Ramos (cell line): ENCODE measurements at regions not wholly inside any gene's neighbourhood (a gene's known extent, or its start where the extent isn't known, plus 50 kb on each side); places are given as distances from the start of the nearest gene placed in this dataset.

Source experiments
- in situ Hi-C: fragments of 300-500 bp; cut with MboI; formaldehyde crosslinking; loops from one replicate; pipeline ENCODE4 v1.14.3; 2022; ENCODE audit warnings: low sequenced_read_pairs; ENCODE audit not compliant: unreplicated experiment

- in situ Hi-C loops, result no loop called here
Measured at GRCh38 chr14:47993883-47994282, 318.5 kb upstream of the MDGA2 start.

DNA sequence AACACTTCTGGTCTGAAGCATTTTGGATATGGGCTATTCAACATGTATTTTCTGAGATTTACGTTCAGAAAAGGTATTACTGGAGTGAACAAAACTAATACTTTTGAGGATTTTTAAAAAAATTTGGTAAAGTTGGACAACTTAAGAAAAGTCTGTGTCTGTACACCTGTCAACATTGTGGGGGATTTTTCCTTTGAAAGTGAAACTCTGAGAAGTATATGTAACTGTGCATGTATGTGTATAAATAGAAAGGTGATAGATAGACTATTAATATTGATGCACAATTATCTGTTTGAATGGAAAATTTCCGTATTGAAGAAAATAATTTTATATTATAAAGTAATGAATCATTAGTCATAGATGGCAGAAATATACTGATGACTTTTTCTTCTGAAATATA lies 312.8 kb upstream of the MDGA2 start:
- in situ Hi-C loops, result no loop called here

GRCh38 chr14:47978871-47979270 lies 303.5 kb upstream of the MDGA2 start:
- in situ Hi-C loops, result no loop called here

GRCh38 chr14:47976139-47976538 lies 300.7 kb upstream of the MDGA2 start:
- in situ Hi-C loops, result no loop called here

DNA sequence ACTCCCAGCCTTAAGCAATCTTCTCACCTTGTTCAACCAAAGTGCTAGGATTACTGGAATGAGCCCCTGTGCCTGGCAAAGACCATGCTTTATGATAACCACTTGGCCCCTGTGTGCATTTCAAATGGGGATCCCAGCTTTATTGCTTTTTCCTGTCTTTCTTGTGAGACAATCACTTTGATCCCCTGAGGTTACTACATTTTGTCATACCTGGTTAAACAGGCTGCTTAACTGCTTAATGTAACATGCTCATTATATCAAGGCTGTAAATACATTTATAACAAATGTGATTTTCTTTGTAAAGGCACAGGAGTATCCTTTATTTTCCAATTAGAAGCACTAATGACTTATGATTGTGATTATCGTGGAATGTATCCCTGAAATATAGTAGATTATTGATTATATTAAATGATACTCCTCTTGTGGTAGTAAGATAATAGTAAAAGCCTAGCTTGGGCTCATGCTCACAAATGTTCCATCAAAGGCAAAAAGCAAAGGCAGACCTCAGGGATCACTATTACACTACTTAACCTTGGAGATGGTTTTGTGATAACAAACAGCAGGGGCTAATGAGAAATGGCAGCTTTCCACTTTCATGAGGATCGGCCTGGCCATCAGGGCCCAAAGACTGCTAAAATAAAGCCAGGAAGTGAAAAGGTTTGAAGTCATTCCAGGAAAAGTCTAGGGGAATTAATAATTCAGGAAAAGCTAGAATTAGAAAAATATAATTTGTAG lies 290.8 kb upstream of the MDGA2 start:
- in situ Hi-C loops, result no loop called here

GRCh38 chr14:47961634-47962033 lies 286.2 kb upstream of the MDGA2 start:
- in situ Hi-C loops, result no loop called here

DNA sequence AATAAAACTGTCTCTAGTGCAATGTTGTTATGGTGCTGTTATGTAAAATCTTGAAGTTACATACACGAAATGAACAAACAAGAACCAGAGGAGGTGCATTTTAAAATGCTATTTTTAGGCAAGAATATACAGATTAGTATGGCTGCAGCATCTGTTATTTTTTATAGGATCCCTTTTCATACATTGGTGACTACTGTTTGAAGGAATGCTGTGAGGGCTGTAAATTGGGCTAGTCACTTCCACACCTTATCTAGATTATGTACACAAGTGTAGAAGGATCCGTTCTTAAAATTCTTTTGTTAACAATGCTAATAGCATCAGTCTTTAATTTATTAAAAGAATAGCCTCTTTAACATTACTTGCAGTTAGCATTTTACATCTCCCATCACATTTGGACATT lies 284.3 kb upstream of the MDGA2 start:
- in situ Hi-C loops, result no loop called here

DNA sequence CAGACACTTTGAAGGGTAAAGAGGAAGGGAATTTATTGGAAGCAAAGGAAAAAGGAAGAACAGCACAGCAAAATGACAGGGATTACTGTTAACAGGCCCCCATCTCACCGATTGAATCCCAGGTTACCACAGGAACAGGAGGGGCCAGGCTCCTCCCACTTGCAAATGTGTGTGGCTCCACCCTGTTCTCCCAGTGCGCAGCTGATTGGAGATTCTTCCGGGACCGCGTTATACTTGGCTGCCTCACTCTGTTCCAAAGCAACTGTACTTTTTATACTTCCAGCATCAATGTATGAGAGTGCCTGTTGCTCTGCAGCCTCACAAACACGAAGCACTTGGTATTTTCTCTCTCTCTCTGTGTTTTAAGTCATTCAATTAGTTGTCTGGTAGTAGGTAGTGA lies 273.6 kb upstream of the MDGA2 start:
- in situ Hi-C loops, result no loop called here

- in situ Hi-C loops, result no loop called here
Measured at GRCh38 chr14:47935332-47935731, 259.9 kb upstream of the MDGA2 start.

GRCh38 chr14:47929334-47929733 lies 253.9 kb upstream of the MDGA2 start:
- in situ Hi-C loops, result no loop called here

DNA sequence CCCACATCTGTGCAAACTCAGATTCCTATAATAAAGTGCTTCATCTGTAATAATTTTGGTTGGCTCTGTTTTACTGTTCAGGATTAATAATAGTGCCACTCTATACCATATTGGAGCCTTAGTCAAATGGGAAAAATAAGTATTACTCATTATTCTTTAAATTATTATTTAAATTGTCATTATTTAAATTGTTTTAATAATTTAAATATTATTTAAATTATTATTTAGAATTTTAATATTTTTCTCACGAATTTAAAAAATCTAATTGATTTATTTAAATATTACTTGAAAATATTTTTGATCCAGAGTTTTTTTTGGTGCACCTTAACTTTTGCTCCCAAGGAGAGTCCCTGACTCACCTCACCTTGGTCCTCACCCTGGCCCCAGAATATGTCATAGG lies 245.7 kb upstream of the MDGA2 start:
- in situ Hi-C loops, result loop anchor here (25.0 kb wide), 2 partner anchors 466 to 1241 kb away; no protein-coding TSS in a partner anchor

GRCh38 chr14:47919997-47920396 lies 244.6 kb upstream of the MDGA2 start:
- in situ Hi-C loops, result loop anchor here (25.0 kb wide), 2 partner anchors 467 to 1242 kb away; no protein-coding TSS in a partner anchor

DNA sequence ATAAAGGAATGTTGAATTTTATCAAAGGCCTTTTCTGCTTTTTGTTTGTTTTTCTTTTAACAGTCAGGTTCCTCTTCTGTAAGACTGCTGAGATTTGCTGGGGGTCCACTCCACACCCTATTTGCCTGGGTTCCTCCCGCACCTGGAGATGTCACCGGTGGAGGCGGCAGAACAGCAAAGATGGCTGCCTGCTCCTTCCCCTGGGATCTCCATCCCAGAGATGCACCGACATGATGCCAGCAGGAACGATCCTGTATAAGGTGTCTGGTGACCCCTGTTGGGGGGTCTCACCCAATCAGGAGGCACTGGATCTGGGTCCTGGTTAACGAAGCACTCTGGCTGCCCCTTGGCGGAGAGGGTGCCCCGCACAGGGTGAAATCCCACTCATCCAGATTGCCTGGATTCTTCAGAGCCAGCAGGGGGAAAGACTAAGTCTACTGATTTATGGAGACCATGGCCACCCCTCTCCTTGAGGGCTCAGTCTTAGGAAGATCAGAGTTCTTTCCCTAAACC lies 244.0 kb upstream of the MDGA2 start:
- in situ Hi-C loops, result loop anchor here (25.0 kb wide), 2 partner anchors 468 to 1243 kb away; no protein-coding TSS in a partner anchor

DNA sequence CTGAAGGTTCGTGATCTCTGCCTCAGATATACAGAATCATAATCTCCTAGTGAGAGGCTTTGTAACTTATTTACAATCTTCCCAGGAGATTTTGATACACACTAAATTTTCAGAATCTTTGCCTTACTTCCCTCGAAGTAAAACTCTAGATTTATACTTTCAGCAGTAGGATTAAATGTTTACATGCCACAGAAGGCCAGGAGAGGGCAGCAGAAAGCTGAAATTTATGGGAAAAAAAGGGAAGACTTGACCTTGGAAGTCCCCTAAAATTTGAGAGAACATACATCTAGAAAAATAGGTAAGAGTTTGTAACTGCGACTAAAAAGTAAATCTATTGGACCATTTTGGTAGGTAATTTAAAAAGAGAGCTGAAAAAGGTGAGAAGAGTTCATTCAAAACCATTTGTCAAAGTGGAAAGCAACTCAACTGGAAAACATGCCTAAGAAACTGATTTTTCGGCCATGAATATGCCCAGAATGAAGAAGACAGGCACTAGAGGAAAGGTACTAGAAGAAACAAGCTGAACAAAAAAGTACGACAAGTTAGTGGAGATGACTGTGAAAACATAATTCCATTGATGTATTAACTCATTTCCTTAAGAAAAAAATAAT lies 242.0 kb upstream of the MDGA2 start:
- in situ Hi-C loops, result loop anchor here (25.0 kb wide), 2 partner anchors 470 to 1245 kb away; no protein-coding TSS in a partner anchor

- in situ Hi-C loops, result loop anchor here (25.0 kb wide), 2 partner anchors 486 to 1261 kb away; no protein-coding TSS in a partner anchor
Measured at GRCh38 chr14:47901141-47901540, 225.7 kb upstream of the MDGA2 start.

- in situ Hi-C loops, result loop anchor here (25.0 kb wide), 2 partner anchors 488 to 1263 kb away; no protein-coding TSS in a partner anchor
Measured at GRCh38 chr14:47899685-47900084, 224.3 kb upstream of the MDGA2 start.

DNA sequence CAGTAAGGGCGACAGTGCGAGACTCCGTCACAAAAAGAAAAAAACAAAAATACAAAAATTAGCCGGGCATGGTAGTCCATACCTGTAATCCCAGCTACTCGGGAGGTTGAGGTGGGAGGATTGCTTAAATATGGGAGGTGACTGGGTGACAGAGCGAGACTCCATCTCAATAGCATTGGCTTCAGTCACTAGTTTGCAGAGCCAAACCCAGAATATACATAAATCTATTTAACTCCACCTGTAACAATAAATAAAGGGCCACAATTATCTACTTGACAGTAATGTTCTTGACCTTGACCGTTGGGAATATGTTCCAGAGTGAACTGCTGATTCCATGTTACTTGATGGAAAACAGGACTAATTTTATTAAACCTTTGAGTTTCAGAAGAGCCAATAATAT lies 198.9 kb upstream of the MDGA2 start:
- in situ Hi-C loops, result no loop called here

- in situ Hi-C loops, result no loop called here
Measured at GRCh38 chr14:47872588-47872987, 197.2 kb upstream of the MDGA2 start.

- in situ Hi-C loops, result no loop called here
Measured at GRCh38 chr14:47863441-47863840, 188.0 kb upstream of the MDGA2 start.

GRCh38 chr14:47857646-47858045 lies 182.2 kb upstream of the MDGA2 start:
- in situ Hi-C loops, result no loop called here

- in situ Hi-C loops, result no loop called here
Measured at GRCh38 chr14:47852278-47852677, 176.9 kb upstream of the MDGA2 start.
